IMR-90 (cell line): ENCODE measurements at regions not wholly inside any gene's neighbourhood (a gene's known extent, or its start where the extent isn't known, plus 50 kb on each side); places are given as distances from the start of the nearest gene placed in this dataset.

Source experiments
- ATAC-seq: fragments of 200-7000 bp; cut with Tn5 transposase; 2 replicates; pipeline ENCODE4 v1.9.1; 2020; ENCODE audit warnings: low read depth, mild to moderate bottlenecking, moderate library complexity
- BruUV-seq: library from RNA; stranded (reverse); fragments of 400-500 nt; replicated peaks from 2 replicates; lab custom pipeline; 2021; lab: Mats Ljungman, UMichigan
- CTCF ChIA-PET: fragments of 300-600 bp; formaldehyde crosslinking; extraction: SDS; loops from one replicate; lab custom pipeline; 2021; ENCODE audit warnings: antibody characterized with exemption; lab: Yijun Ruan, JAX
- POLR2A ChIA-PET: fragments of 300-600 bp; sonication (Branson Sonifier 250); formaldehyde crosslinking; loops from one replicate; lab custom pipeline; 2022; ENCODE audit warnings: antibody characterized with exemption; ENCODE audit not compliant: unreplicated experiment; lab: Charles Lee
- DNase-seq: peaks from one replicate; pipeline ENCODE4 v3.0.0; 2013
- H2AFZ ChIP-seq: replicated peaks from 2 replicates; pipeline ENCODE3; 2013; ENCODE audit warnings: low read length, mild to moderate bottlenecking; ENCODE audit not compliant: poor library complexity
- H2AK5ac ChIP-seq: 2 replicates; pipeline ENCODE4 v1.6.1; 2013; ENCODE audit warnings: low read depth, low read length, inconsistent platforms
- H2AK9ac ChIP-seq: replicated peaks from 2 replicates; pipeline ENCODE3; 2013; ENCODE audit warnings: mild to moderate bottlenecking, low read depth, low read length, moderate library complexity; ENCODE audit not compliant: poor library complexity
- H2BK120ac ChIP-seq: 2 replicates; pipeline ENCODE4 v1.6.1; 2013; ENCODE audit warnings: low read depth, low read length, inconsistent platforms
- H2BK15ac ChIP-seq: 3 replicates; pipeline ENCODE4 v1.6.1; 2013; ENCODE audit warnings: low read depth, low read length, inconsistent platforms
- H2BK20ac ChIP-seq: 2 replicates; pipeline ENCODE4 v1.6.1; 2013; ENCODE audit warnings: low read depth, mild to moderate bottlenecking, inconsistent platforms, low read length, moderate library complexity
- H2BK5ac ChIP-seq: 2 replicates; pipeline ENCODE4 v1.6.1; 2013; ENCODE audit warnings: mild to moderate bottlenecking, low read depth, low read length, inconsistent platforms; ENCODE audit not compliant: poor library complexity, severe bottlenecking
- H3K14ac ChIP-seq: replicated peaks from 2 replicates; pipeline ENCODE4 v1.6.1; 2013; ENCODE audit warnings: low read depth, low read length, inconsistent platforms
- H3K18ac ChIP-seq: 2 replicates; pipeline ENCODE4 v1.6.1; 2013; ENCODE audit warnings: low read depth, low read length, control low read depth
- H3K23ac ChIP-seq: 2 replicates; pipeline ENCODE4 v1.6.1; 2013; ENCODE audit warnings: low read depth, low read length, inconsistent platforms
- H3K27ac ChIP-seq: 2 replicates; pipeline ENCODE4 v1.5.1; 2013; ENCODE audit warnings: mild to moderate bottlenecking, control low read depth, low read length; ENCODE audit not compliant: insufficient read depth
- H3K27me3 ChIP-seq: 2 replicates; pipeline ENCODE4 v1.6.1; 2013; ENCODE audit warnings: low read length; ENCODE audit not compliant: control insufficient read depth, insufficient read depth
- H3K36me3 ChIP-seq: 2 replicates; pipeline ENCODE4 v1.6.1; 2013; ENCODE audit warnings: low read length, mixed read lengths; ENCODE audit not compliant: control insufficient read depth, insufficient read depth
- H3K4ac ChIP-seq: 2 replicates; pipeline ENCODE4 v1.6.1; 2013; ENCODE audit warnings: low read depth, low read length, inconsistent platforms
- H3K4me1 ChIP-seq: 2 replicates; pipeline ENCODE4 v1.6.1; 2013; ENCODE audit warnings: low read length, mixed read lengths; ENCODE audit not compliant: control insufficient read depth, insufficient read depth
- H3K4me2 ChIP-seq: 2 replicates; pipeline ENCODE4 v1.6.1; 2013; ENCODE audit warnings: low read depth, mild to moderate bottlenecking, control low read depth, low read length, moderate library complexity
- H3K4me3 ChIP-seq: 2 replicates; pipeline ENCODE4 v1.5.1; 2013; ENCODE audit warnings: low read depth, mild to moderate bottlenecking, control low read depth, low read length, moderate library complexity; ENCODE audit not compliant: insufficient read depth
- H3K56ac ChIP-seq: 2 replicates; pipeline ENCODE4 v1.6.1; 2013; ENCODE audit warnings: low read length, inconsistent platforms; ENCODE audit not compliant: insufficient read depth; ENCODE audit errors: extremely low read depth
- H3K79me1 ChIP-seq, 2 experiments: 2 replicates each; pipeline ENCODE4 v1.6.1; 2013; ENCODE audit warnings: low read length in 2 of 2, inconsistent platforms in 1 of 2, low read depth in 1 of 2
- H3K9ac ChIP-seq: 2 replicates; pipeline ENCODE4 v1.6.1; 2013; ENCODE audit warnings: low read depth, low read length, control low read depth
- H3K9me1 ChIP-seq: 2 replicates; pipeline ENCODE4 v1.6.1; 2013; ENCODE audit warnings: low read length, inconsistent platforms; ENCODE audit not compliant: insufficient read depth
- H3K9me3 ChIP-seq: 2 replicates; pipeline ENCODE4 v1.6.1; 2013; ENCODE audit warnings: low read length; ENCODE audit not compliant: control insufficient read depth, insufficient read depth
- H4K20me1 ChIP-seq: 2 replicates; pipeline ENCODE4 v1.6.1; 2013; ENCODE audit warnings: low read length, inconsistent platforms; ENCODE audit not compliant: insufficient read depth
- H4K5ac ChIP-seq: 2 replicates; pipeline ENCODE4 v1.6.1; 2013; ENCODE audit warnings: mild to moderate bottlenecking, low read depth, low read length, control low read depth
- H4K8ac ChIP-seq, 2 experiments: 2 replicates each; pipeline ENCODE4 v1.6.1; 2013; ENCODE audit warnings: low read depth in 2 of 2, low read length in 2 of 2, control low read depth in 1 of 2, inconsistent platforms in 1 of 2
- H4K91ac ChIP-seq: 2 replicates; pipeline ENCODE4 v1.6.1; 2013; ENCODE audit warnings: low read depth, low read length, inconsistent platforms; ENCODE audit not compliant: insufficient read depth
- FOS ChIP-seq: fragments of 150-350 bp; IDR thresholded peaks from 2 replicates; pipeline ENCODE4 v1.6.1; 2016; ENCODE audit warnings: low read depth, low read length
- NFE2L2 ChIP-seq: fragments of 150-350 bp; IDR thresholded peaks from 2 replicates; pipeline ENCODE4 v1.6.1; 2016; ENCODE audit warnings: low read depth, mild to moderate bottlenecking, low read length
- WGBS, 2 experiments: methylation state at CpG; one replicate each; pipeline versions ENCODE4 v1.1.5 to v1.1.7; 2013; ENCODE audit warnings: missing lambda C conversion rate in 2 of 2; ENCODE audit not compliant: insufficient read length in 1 of 2; ENCODE audit errors: extremely low coverage in 2 of 2; 5-methylcytosine and 5-hydroxymethylcytosine counted together
- dilution Hi-C: fragments of 300-500 bp; cut with HindIII; formaldehyde crosslinking; loops from one replicate; pipeline ENCODE4 v1.14.3; 2018; ENCODE audit warnings: low sequenced_read_pairs; ENCODE audit not compliant: unreplicated experiment
- in situ Hi-C: fragments of 300-500 bp; cut with MboI; formaldehyde crosslinking; loops from 3 replicates; pipeline ENCODE4 v1.14.3; 2019; ENCODE audit warnings: low sequenced_read_pairs, inconsistent platforms, mixed read lengths
- intact Hi-C: fragments of 100-400 bp; cut with micrococcal nuclease; formaldehyde crosslinking; loops from 2 replicates; pipeline ENCODE4 v1.10.0; 2022
- TF ChIP-seq, protein P1 (sequence below): conservative IDR thresholded peaks from 2 replicates; pipeline ENCODE4 v1.5.1; 2012; ENCODE audit warnings: mild to moderate bottlenecking, low read depth, low read length, improper control_type of control experiment
- TF ChIP-seq, protein P2 (sequence below): fragments of 150-350 bp; IDR thresholded peaks from 2 replicates; pipeline ENCODE4 v1.6.1; 2016; ENCODE audit warnings: low read depth, mild to moderate bottlenecking, low read length, moderate library complexity, borderline replicate concordance

DNA sequence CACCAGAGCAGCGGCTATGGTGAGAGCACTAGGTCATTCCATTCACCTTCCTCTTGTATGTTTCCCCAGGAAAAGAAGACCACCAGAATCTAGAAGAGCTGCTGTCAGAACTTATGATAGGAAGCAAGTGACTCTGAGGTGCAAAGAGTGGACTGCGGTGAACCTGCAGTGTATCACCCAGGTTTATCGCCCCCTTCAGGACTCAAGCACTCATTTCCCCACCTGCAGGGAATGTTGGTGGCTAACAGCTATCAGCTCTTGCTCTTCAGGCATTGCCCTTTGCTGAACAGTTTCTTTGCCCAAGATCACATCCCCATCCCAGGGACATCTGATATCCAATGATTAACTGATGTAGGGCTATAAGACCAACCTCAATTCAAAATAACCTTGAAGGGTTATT is 66.3 kb upstream of the IL6 start:
- Histone ChIP-seq H4K91ac (peak overlapping the region; percentile 7; the same call in 1 of the 2 replicates), H3K36me3 (no peaks in the 10 kb centered on the region), H2AK5ac (peak overlapping the region; percentile 35; the same call in 1 of the 2 replicates), H2AK9ac (no peak overlapping the region), H3K18ac (no peak overlapping the region), H2BK5ac (no peak overlapping the region), H3K9me3 (no peaks in the 10 kb centered on the region), H3K23ac (no peak overlapping the region), H3K4ac (no peak overlapping the region), H3K27ac (no peak overlapping the region), H3K4me2 (no peak overlapping the region), H3K79me1 (0 out of 4 replicates have a peak, but pooled peaks cover 0 to 3% of the 10 kb centered on the region in 2 experiments), H4K5ac (no peak overlapping the region), H2AFZ (no peak overlapping the region), H3K4me3 (no peak overlapping the region), H2BK15ac (no peak overlapping the region; the same call in 2 of the 3 replicates), H4K20me1 (no peaks in the 10 kb centered on the region), H3K14ac (no peak overlapping the region), H3K9me1 (peaks cover 8% of the 10 kb centered on the region), H2BK120ac (0 out of 2 replicates have a peak overlapping the region, but pooled peaks have one; percentile 25), H4K8ac (no peak overlapping the region), H3K4me1 (peaks cover 12% of the 10 kb centered on the region), H3K9ac (no peak overlapping the region), H2BK20ac (peak overlapping the region; percentile 13; the same call in 1 of the 2 replicates), H3K27me3 (no peaks in the 10 kb centered on the region), H3K56ac (no peak overlapping the region)
- no peak for ATAC-seq
- 20% methylated on average over 1 of the region's 3 CpGs; no CpG with 5 or more reads in 1 of the 2 experiments for WGBS, 2 experiments
- in situ Hi-C loops: no loop called here
- CTCF ChIA-PET: no interaction called here
- BruUV-seq: no TSS peak
- POLR2A ChIA-PET: no interaction called here
- intact Hi-C loops: loop anchor here (5.0 kb wide), 2 partner anchors 78 to 98 kb away; no protein-coding TSS in a partner anchor
- TF ChIP-seq, protein P1, sequence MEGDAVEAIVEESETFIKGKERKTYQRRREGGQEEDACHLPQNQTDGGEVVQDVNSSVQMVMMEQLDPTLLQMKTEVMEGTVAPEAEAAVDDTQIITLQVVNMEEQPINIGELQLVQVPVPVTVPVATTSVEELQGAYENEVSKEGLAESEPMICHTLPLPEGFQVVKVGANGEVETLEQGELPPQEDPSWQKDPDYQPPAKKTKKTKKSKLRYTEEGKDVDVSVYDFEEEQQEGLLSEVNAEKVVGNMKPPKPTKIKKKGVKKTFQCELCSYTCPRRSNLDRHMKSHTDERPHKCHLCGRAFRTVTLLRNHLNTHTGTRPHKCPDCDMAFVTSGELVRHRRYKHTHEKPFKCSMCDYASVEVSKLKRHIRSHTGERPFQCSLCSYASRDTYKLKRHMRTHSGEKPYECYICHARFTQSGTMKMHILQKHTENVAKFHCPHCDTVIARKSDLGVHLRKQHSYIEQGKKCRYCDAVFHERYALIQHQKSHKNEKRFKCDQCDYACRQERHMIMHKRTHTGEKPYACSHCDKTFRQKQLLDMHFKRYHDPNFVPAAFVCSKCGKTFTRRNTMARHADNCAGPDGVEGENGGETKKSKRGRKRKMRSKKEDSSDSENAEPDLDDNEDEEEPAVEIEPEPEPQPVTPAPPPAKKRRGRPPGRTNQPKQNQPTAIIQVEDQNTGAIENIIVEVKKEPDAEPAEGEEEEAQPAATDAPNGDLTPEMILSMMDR: no peak
- TF ChIP-seq, protein P2, sequence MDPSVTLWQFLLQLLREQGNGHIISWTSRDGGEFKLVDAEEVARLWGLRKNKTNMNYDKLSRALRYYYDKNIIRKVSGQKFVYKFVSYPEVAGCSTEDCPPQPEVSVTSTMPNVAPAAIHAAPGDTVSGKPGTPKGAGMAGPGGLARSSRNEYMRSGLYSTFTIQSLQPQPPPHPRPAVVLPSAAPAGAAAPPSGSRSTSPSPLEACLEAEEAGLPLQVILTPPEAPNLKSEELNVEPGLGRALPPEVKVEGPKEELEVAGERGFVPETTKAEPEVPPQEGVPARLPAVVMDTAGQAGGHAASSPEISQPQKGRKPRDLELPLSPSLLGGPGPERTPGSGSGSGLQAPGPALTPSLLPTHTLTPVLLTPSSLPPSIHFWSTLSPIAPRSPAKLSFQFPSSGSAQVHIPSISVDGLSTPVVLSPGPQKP: no peak
- no peak for TF ChIP-seq FOS
- no peak for TF ChIP-seq NFE2L2
- dilution Hi-C loops: no loop called here
- DNase-seq: no peak
